Effector CD4-positive, alpha-beta T cell (primary cell): ENCODE measurements at regions not wholly inside any gene's neighbourhood (a gene's known extent, or its start where the extent isn't known, plus 50 kb on each side); places are given as distances from the start of the nearest gene placed in this dataset.

ENCODE experiments used
- DNase-seq: peaks from one replicate; pipeline ENCODE4 v3.0.0-alpha.2; 2020

GRCh38 chr13:95455782-95456181, 96.7 kb upstream of the CLDN10 start:
- no peak for DNase-seq

- no peak for DNase-seq
Measured at GRCh38 chr13:95456815-95457214, 95.7 kb upstream of the CLDN10 start.

- no peak for DNase-seq
Measured at GRCh38 chr13:95457294-95457693, 95.2 kb upstream of the CLDN10 start.

GRCh38 chr13:95462801-95463200, 89.7 kb upstream of the CLDN10 start:
- no peak for DNase-seq

- no peak for DNase-seq
Measured at GRCh38 chr13:95463531-95463930, 89.0 kb upstream of the CLDN10 start.

GRCh38 chr13:95470574-95471366, 81.8 kb upstream of the CLDN10 start:
- no peak for DNase-seq

GRCh38 chr13:95471960-95472359, 80.6 kb upstream of the CLDN10 start:
- DNase-seq = no peak

- DNase-seq = no peak
Measured at GRCh38 chr13:95474992-95475391, 77.5 kb upstream of the CLDN10 start.

- DNase-seq = no peak
Measured at GRCh38 chr13:95477187-95477586, 75.3 kb upstream of the CLDN10 start.

GRCh38 chr13:95479731-95480130, 72.8 kb upstream of the CLDN10 start:
- no peak for DNase-seq

- no peak for DNase-seq
Measured at GRCh38 chr13:95480131-95480545, 72.4 kb upstream of the CLDN10 start.

GRCh38 chr13:95480791-95481780, 71.4 kb upstream of the CLDN10 start:
- no peak for DNase-seq

- no peak for DNase-seq
Measured at GRCh38 chr13:95484052-95484451, 68.5 kb upstream of the CLDN10 start.

GRCh38 chr13:95485045-95485517, 67.4 kb upstream of the CLDN10 start:
- no peak for DNase-seq

- no peak for DNase-seq
Measured at GRCh38 chr13:95485518-95486144, 66.9 kb upstream of the CLDN10 start.

GRCh38 chr13:95492044-95492801, 60.3 kb upstream of the CLDN10 start:
- no peak for DNase-seq

GRCh38 chr13:95494082-95494681, 58.3 kb upstream of the CLDN10 start:
- no peak for DNase-seq

GRCh38 chr13:95496485-95496884, 56.0 kb upstream of the CLDN10 start:
- no peak for DNase-seq

GRCh38 chr13:95497381-95497807, 55.1 kb upstream of the CLDN10 start:
- no peak for DNase-seq

- DNase-seq = no peak
Measured at GRCh38 chr13:95498886-95499285, 53.6 kb upstream of the CLDN10 start.

- DNase-seq = no peak
Measured at GRCh38 chr13:95499811-95500712, 52.5 kb upstream of the CLDN10 start.
